Panc1 (cell line): ENCODE measurements at regions not wholly inside any gene's neighbourhood (a gene's known extent, or its start where the extent isn't known, plus 50 kb on each side); places are given as distances from the start of the nearest gene placed in this dataset.

Source experiments
- ATAC-seq: fragments of 200-7000 bp; cut with Tn5 transposase; 2 replicates; pipeline ENCODE4 v1.9.1; 2020; ENCODE audit warnings: mild to moderate bottlenecking, moderate library complexity
- BruUV-seq: library from RNA; stranded (reverse); fragments of 400-500 nt; replicated peaks from 2 replicates; lab custom pipeline; 2021; lab: Mats Ljungman, UMichigan
- CTCF ChIA-PET: fragments of 300-600 bp; sonication (Branson Sonifier 250); formaldehyde crosslinking; loops from one replicate; lab custom pipeline; 2022; ENCODE audit warnings: antibody characterized with exemption; lab: Charles Lee
- POLR2A ChIA-PET: fragments of 300-600 bp; sonication (Branson Sonifier 250); formaldehyde crosslinking; loops from one replicate; lab custom pipeline; 2022; ENCODE audit warnings: antibody characterized with exemption; lab: Charles Lee
- DNase-seq: peaks from one replicate; pipeline ENCODE4 v3.0.0-alpha.2; 2010; ENCODE audit warnings: low read depth, low spot score
- H3K27ac ChIP-seq: 2 replicates; pipeline ENCODE4 v1.5.1; 2011; ENCODE audit warnings: mild to moderate bottlenecking, low read length, inconsistent platforms
- H3K27me3 ChIP-seq: fragments of 200-500 bp; sonication (Bioruptor generic); 2 replicates; pipeline ENCODE4 v1.6.0; 2014; ENCODE audit warnings: low read length, inconsistent platforms; ENCODE audit not compliant: control insufficient read depth, insufficient read depth
- H3K36me3 ChIP-seq: fragments of 200-500 bp; sonication (Bioruptor generic); 2 replicates; pipeline ENCODE4 v1.5.1; 2014; ENCODE audit warnings: inconsistent platforms, mild to moderate bottlenecking, low read length, moderate library complexity; ENCODE audit not compliant: control insufficient read depth, insufficient read depth
- H3K4me1 ChIP-seq: 2 replicates; pipeline ENCODE4 v1.5.1; 2011; ENCODE audit warnings: inconsistent platforms, mild to moderate bottlenecking, low read length, moderate library complexity; ENCODE audit not compliant: control insufficient read depth, insufficient read depth
- H3K4me3 ChIP-seq, 2 experiments: 2 replicates each; pipeline ENCODE4 v1.5.1; 2011 to 2012; ENCODE audit warnings: low read depth in 2 of 2, low read length in 2 of 2, mild to moderate bottlenecking in 2 of 2, inconsistent platforms in 1 of 2, moderate library complexity in 1 of 2
- H3K9me3 ChIP-seq: fragments of 200-500 bp; sonication (Bioruptor generic); 2 replicates; pipeline ENCODE4 v1.5.1; 2014; ENCODE audit warnings: low read depth, mild to moderate bottlenecking, inconsistent platforms, low read length, moderate library complexity; ENCODE audit not compliant: control insufficient read depth, insufficient read depth
- CTCF ChIP-seq: fragments of 450-650 bp; IDR thresholded peaks from 2 replicates; pipeline ENCODE4 v1.5.1; 2017; ENCODE audit warnings: mild to moderate bottlenecking
- POLR2AphosphoS5 ChIP-seq: IDR thresholded peaks from 2 replicates; pipeline ENCODE4 v1.6.1; 2012; ENCODE audit warnings: mild to moderate bottlenecking, low read depth, low read length, moderate library complexity
- REST ChIP-seq, 2 experiments: IDR thresholded peaks; 2 replicates each; pipeline ENCODE4 v1.6.1; 2011 to 2012; ENCODE audit warnings: low read depth in 2 of 2, control low read depth in 1 of 2, low read length in 1 of 2, mild to moderate bottlenecking in 1 of 2, moderate library complexity in 1 of 2; ENCODE audit not compliant: insufficient read depth in 1 of 2
- SIN3A ChIP-seq: IDR thresholded peaks from 2 replicates; pipeline ENCODE4 v1.6.1; 2012; ENCODE audit warnings: low read depth, mild to moderate bottlenecking, low read length, moderate library complexity, borderline replicate concordance; ENCODE audit not compliant: insufficient read depth
- TCF7L2 ChIP-seq: IDR thresholded peaks from 2 replicates; pipeline ENCODE4 v1.6.1; 2011; ENCODE audit warnings: mild to moderate bottlenecking, low read depth, low read length, inconsistent platforms
- in situ Hi-C: cut with HindIII; loops from 2 replicates; pipeline ENCODE4 v1.10.0; 2016; ENCODE audit warnings: low sequenced_read_pairs, low pct_unique_long_range_greater_than_20kb
- intact Hi-C: fragments of 100-400 bp; cut with micrococcal nuclease; formaldehyde crosslinking; loops from one replicate; pipeline ENCODE4 v1.10.0; 2022; ENCODE audit not compliant: unreplicated experiment

GRCh38 chr13:80255946-80256345 is 85.0 kb downstream of the SPRY2 start:
- CTCF ChIA-PET: no interaction called here
- no peak for DNase-seq
- in situ Hi-C loops: no loop called here
- Histone ChIP-seq H3K36me3 (no peaks in the 10 kb centered on the region), H3K9me3 (no peaks in the 10 kb centered on the region), H3K27me3 (no peaks in the 10 kb centered on the region), H3K4me1 (no peaks in the 10 kb centered on the region), H3K4me3 (no peak overlapping the region), H3K27ac (no peak overlapping the region)
- no peak for TF ChIP-seq SIN3A
- TF ChIP-seq REST (IDR thresholded peaks at IDR 0.05; ENCODE audit: insufficient read depth in 1 of 2, low read depth in 2 of 2, low read length in 1 of 2): no peak
- no peak for TF ChIP-seq CTCF
- no peak for TF ChIP-seq TCF7L2
- TF ChIP-seq POLR2AphosphoS5: no peak
- BruUV-seq: no TSS peak
- ATAC-seq: no peak
- POLR2A ChIA-PET: no interaction called here
- intact Hi-C loops: no loop called here

GRCh38 chr13:80251403-80251802 is 89.5 kb downstream of the SPRY2 start:
- intact Hi-C loops (no loop called here), in situ Hi-C loops (no loop called here)
- peak; percentile 24 for TF ChIP-seq CTCF
- TF ChIP-seq SIN3A: no peak
- ATAC-seq (no peak), DNase-seq (no peak)
- BruUV-seq: no TSS peak
- Histone ChIP-seq H3K27ac (no peak overlapping the region), H3K4me1 (no peaks in the 10 kb centered on the region), H3K36me3 (no peaks in the 10 kb centered on the region), H3K4me3 (no peak overlapping the region), H3K27me3 (no peaks in the 10 kb centered on the region), H3K9me3 (no peaks in the 10 kb centered on the region)
- POLR2A ChIA-PET: no interaction called here
- CTCF ChIA-PET: no interaction called here
